Lung (tissue), 11 donors: ENCODE measurements at regions not wholly inside any gene's neighbourhood (a gene's known extent, or its start where the extent isn't known, plus 50 kb on each side); places are given as distances from the start of the nearest gene placed in this dataset.

ENCODE experiments used
- ATAC-seq: fragments of 200-7000 bp; cut with Tn5 transposase; one replicate; pipeline ENCODE4 v1.9.1; 2020; ENCODE audit warnings: moderate number of reproducible peaks; ENCODE audit not compliant: insufficient read depth, low FRiP score
- DNase-seq, 3 donors: peaks; one replicate each; pipeline ENCODE4 v3.0.0-alpha.2; 2013 to 2017
- H3K27ac ChIP-seq, 2 donors: one replicate each; pipeline ENCODE4 v1.5.1; 2013; ENCODE audit warnings: mild to moderate bottlenecking in 2 of 2, moderate library complexity in 2 of 2, control low read depth in 1 of 2, inconsistent platforms in 1 of 2, low read depth in 1 of 2, low read length in 1 of 2
- H3K27me3 ChIP-seq, 3 donors: one replicate each; pipeline ENCODE4 v1.5.1; 2013; ENCODE audit warnings: low read length in 2 of 3; ENCODE audit not compliant: control insufficient read depth in 3 of 3, insufficient read depth in 3 of 3
- H3K36me3 ChIP-seq, 4 donors: one replicate each; pipeline ENCODE4 v1.5.1; 2013; ENCODE audit warnings: low read length in 4 of 4, mild to moderate bottlenecking in 1 of 4, moderate library complexity in 1 of 4; ENCODE audit not compliant: control insufficient read depth in 4 of 4, insufficient read depth in 4 of 4
- H3K4me1 ChIP-seq, 5 donors: one replicate each; pipeline ENCODE4 v1.5.1; 2013; ENCODE audit warnings: low read length in 5 of 5, mild to moderate bottlenecking in 2 of 5, moderate library complexity in 1 of 5; ENCODE audit not compliant: control insufficient read depth in 5 of 5, insufficient read depth in 5 of 5
- H3K4me3 ChIP-seq: one replicate; pipeline ENCODE4 v1.5.1; 2013; ENCODE audit warnings: mild to moderate bottlenecking, control low read depth, moderate library complexity
- H3K9ac ChIP-seq, 2 donors: one replicate each; pipeline ENCODE4 v1.5.1; 2013; ENCODE audit warnings: low read length in 2 of 2, control low read depth in 1 of 2; ENCODE audit not compliant: insufficient read depth in 1 of 2
- H3K9me3 ChIP-seq, 4 donors: one replicate each; pipeline ENCODE4 v1.5.1; 2013; ENCODE audit warnings: low read length in 3 of 4, mild to moderate bottlenecking in 1 of 4, moderate library complexity in 1 of 4; ENCODE audit not compliant: control insufficient read depth in 4 of 4, insufficient read depth in 3 of 4
- WGBS, 2 donors: extraction: QIAGEN DNeasy Blood & Tissue Kit; methylation state at CpG; one replicate each; pipeline ENCODE4 v1.1.7; 2013; 5-methylcytosine and 5-hydroxymethylcytosine counted together
- TF ChIP-seq, protein P1 (sequence below): IDR thresholded peaks from 2 replicates; pipeline ENCODE4 v1.5.1; 2012; ENCODE audit warnings: mild to moderate bottlenecking; ENCODE audit errors: control extremely low read depth, extremely low read depth
- donor health status: control.
- donor health status: control.
- donor health status: Bipolar disorder and iron deficiency.
- donor health status: healthy.
- donor health status: DM: yes; HTN: yes; CAD: no.

DNA sequence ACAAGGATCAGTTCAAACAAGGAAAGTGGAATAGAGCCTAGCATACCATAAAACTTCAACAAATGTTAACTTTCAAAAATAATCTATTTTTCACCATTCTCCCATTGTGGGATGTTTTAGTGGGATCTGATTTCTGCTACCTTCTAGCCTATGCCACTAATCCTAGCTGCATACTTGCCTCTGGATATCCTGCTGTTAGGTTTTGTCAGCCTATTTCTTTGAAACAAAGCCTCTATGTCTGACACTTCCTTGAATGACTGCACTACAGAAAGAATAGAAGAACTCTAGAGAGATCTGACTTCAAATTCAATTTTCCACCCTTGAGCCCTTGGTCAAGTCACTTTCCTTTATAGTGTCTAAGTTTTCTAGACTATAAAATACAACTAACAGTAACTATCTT lies 291.5 kb downstream of the PTH2R start:
- H3K9ac ChIP-seq: no peak overlapping the region
- peaks cover 0 to 6% (median 0%) of the 10 kb centered on the region in 5 donors for H3K4me1 ChIP-seq
- ATAC-seq (no peak), DNase-seq (no peak)
- H3K9me3 ChIP-seq: no peaks in the 10 kb centered on the region
- TF ChIP-seq, protein P1, sequence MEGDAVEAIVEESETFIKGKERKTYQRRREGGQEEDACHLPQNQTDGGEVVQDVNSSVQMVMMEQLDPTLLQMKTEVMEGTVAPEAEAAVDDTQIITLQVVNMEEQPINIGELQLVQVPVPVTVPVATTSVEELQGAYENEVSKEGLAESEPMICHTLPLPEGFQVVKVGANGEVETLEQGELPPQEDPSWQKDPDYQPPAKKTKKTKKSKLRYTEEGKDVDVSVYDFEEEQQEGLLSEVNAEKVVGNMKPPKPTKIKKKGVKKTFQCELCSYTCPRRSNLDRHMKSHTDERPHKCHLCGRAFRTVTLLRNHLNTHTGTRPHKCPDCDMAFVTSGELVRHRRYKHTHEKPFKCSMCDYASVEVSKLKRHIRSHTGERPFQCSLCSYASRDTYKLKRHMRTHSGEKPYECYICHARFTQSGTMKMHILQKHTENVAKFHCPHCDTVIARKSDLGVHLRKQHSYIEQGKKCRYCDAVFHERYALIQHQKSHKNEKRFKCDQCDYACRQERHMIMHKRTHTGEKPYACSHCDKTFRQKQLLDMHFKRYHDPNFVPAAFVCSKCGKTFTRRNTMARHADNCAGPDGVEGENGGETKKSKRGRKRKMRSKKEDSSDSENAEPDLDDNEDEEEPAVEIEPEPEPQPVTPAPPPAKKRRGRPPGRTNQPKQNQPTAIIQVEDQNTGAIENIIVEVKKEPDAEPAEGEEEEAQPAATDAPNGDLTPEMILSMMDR: no peak
- H3K36me3 ChIP-seq: no peaks in the 10 kb centered on the region
- no peak overlapping the region for H3K27ac ChIP-seq
- no peak overlapping the region for H3K4me3 ChIP-seq
- H3K27me3 ChIP-seq: no peaks in the 10 kb centered on the region

DNA sequence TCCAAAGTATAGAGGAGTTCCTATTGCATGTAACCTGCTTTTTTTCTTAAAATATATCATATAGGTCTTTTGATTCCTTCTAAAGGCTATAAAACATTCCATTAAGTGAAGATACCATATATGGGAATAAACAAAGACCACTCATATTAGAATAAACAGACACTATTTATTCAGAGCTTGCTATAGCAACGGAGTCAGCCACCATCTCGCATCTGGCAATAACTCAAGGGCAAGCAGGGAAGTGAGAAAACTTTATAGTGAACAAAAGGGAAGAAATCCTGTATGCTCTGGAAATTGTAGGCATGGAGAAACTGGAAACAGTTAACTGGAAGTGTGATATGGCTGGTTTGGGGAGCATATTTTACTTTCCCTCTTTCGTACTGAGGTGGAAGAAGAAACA lies 301.9 kb downstream of the PTH2R start:
- Histone ChIP-seq H3K4me1 (no peaks in the 10 kb centered on the region), H3K9me3 (no peaks in the 10 kb centered on the region), H3K9ac (no peak overlapping the region), H3K36me3 (no peaks in the 10 kb centered on the region), H3K27me3 (no peaks in the 10 kb centered on the region), H3K27ac (no peak overlapping the region), H3K4me3 (no peak overlapping the region)
- WGBS, 2 donors: 65 to 77% methylated on average over 3 of the region's 3 CpGs
- ATAC-seq (no peak), DNase-seq (peak; percentile 31 to 60 (median 59))
- TF ChIP-seq, protein P1: no peak

DNA sequence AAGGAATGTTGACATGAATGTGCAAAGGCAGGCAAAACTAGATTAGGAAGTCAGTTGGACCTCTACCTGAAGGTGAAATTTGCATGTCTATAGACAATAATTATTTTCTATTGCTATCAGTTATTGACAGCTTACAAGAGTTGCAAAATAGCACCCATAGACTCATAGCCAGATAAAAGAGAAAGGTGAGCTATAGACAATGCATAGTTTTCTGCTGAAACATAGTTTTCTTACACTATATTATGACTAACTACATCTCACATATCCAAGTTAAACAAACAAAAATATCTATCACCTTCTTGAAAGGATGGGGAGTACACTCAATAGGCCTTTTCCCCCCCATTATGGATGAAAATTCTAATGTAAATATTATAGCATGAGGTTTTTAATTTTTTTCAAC lies 305.0 kb downstream of the PTH2R start:
- DNase-seq: no peak
- no peak for ATAC-seq

More for the DNA sequence above, 305.0 kb downstream of the PTH2R start:
- TF ChIP-seq, protein P1: no peak
- Histone ChIP-seq H3K27me3 (no peaks in the 10 kb centered on the region), H3K36me3 (no peaks in the 10 kb centered on the region), H3K9ac (no peak overlapping the region), H3K4me1 (no peaks in the 10 kb centered on the region), H3K27ac (no peak overlapping the region), H3K4me3 (no peak overlapping the region), H3K9me3 (no peaks in the 10 kb centered on the region)
